K562 (cell line): ENCODE measurements at regions not wholly inside any gene's neighbourhood (a gene's known extent, or its start where the extent isn't known, plus 50 kb on each side); places are given as distances from the start of the nearest gene placed in this dataset.

ENCODE experiments used
- ATAC-seq: fragments of 200-7000 bp; cut with Tn5 transposase; 3 replicates; pipeline ENCODE4 v1.9.1; 2020; ENCODE audit warnings: moderate library complexity
- BruUV-seq: library from RNA; stranded (reverse); fragments of 400-500 nt; replicated peaks from 2 replicates; lab custom pipeline; 2021; lab: Mats Ljungman, UMichigan
- CTCF ChIA-PET: fragments of 300-600 bp; formaldehyde crosslinking; extraction: SDS; loops from one replicate; lab custom pipeline; 2021; ENCODE audit warnings: low intra/inter-chr PET ratio; lab: Yijun Ruan, JAX
- POLR2A ChIA-PET: fragments of 300-600, 350-650 bp; sonication (Branson Sonifier 250); formaldehyde crosslinking; extraction: SDS; loops from one replicate; lab custom pipeline; 2021; ENCODE audit warnings: antibody characterized with exemption, inconsistent platforms; lab: Yijun Ruan, JAX
- DNase-seq, 4 experiments: peaks; one replicate each; pipeline versions ENCODE4 v3.0.0 to v3.0.0-alpha.2; 2011 to 2018; ENCODE audit warnings: low spot score in 3 of 4, mixed read lengths in 3 of 4; ENCODE audit errors: extremely low read depth in 1 of 4
- FAIRE-seq: peaks from 2 replicates; lab custom pipeline; 2011; peaks lifted over from hg19 to GRCh38; lab: Jason Lieb, UNC
- H2AFZ ChIP-seq: 2 replicates; pipeline ENCODE4 v1.6.0; 2011; ENCODE audit warnings: low read depth, low read length, control low read depth, inconsistent platforms
- H3K27ac ChIP-seq: fragments of 200-600 bp; 3 replicates; pipeline ENCODE4 v1.8.0; 2011; ENCODE audit warnings: low read depth, mild to moderate bottlenecking, control low read depth, inconsistent platforms, low read length, moderate library complexity, mixed read lengths; ENCODE audit errors: extremely low read depth
- H3K27me3 ChIP-seq, 2 experiments: fragments of 300-600 bp in 1 of 2; 2 replicates in 1 of 2; 3 replicates in 1 of 2; pipeline versions ENCODE4 v1.6.0 to v1.8.0; 2011; ENCODE audit warnings: inconsistent platforms in 2 of 2, low read length in 2 of 2, mild to moderate bottlenecking in 1 of 2, mixed read lengths in 1 of 2, moderate library complexity in 1 of 2; ENCODE audit not compliant: control insufficient read depth in 2 of 2, insufficient read depth in 2 of 2
- H3K36me3 ChIP-seq: fragments of 300-600 bp; 3 replicates; pipeline ENCODE4 v1.8.0; 2011; ENCODE audit warnings: mild to moderate bottlenecking, low read length, inconsistent platforms; ENCODE audit not compliant: control insufficient read depth, insufficient read depth
- H3K4me1 ChIP-seq, 2 experiments: fragments of 200-600 bp in 1 of 2; replicated peaks in 1 of 2; 2 replicates in 1 of 2; 3 replicates in 1 of 2; pipeline versions ENCODE4 v1.5.1 to v1.8.0; 2011; ENCODE audit warnings: inconsistent platforms in 2 of 2, low read length in 2 of 2, mild to moderate bottlenecking in 1 of 2, mixed read lengths in 1 of 2, moderate library complexity in 1 of 2; ENCODE audit not compliant: control insufficient read depth in 2 of 2, insufficient read depth in 2 of 2
- H3K4me2 ChIP-seq: 2 replicates; pipeline ENCODE4 v1.6.1; 2011; ENCODE audit warnings: low read length, control low read depth, inconsistent platforms, mixed read lengths; ENCODE audit not compliant: insufficient read depth
- H3K4me3 ChIP-seq: fragments of 200-600 bp; sonication (generic), shearing (Covaris generic); 2 replicates; pipeline ENCODE4 v1.5.1; 2016; ENCODE audit warnings: control low read depth, inconsistent platforms
- H3K79me2 ChIP-seq: fragments of 200-600 bp; 3 replicates; pipeline ENCODE4 v1.8.0; 2011; ENCODE audit warnings: low read length, inconsistent platforms; ENCODE audit not compliant: control insufficient read depth, insufficient read depth
- H3K9ac ChIP-seq, 2 experiments: 2 replicates each; pipeline versions ENCODE4 v1.6.0 to v1.6.1; 2011; ENCODE audit warnings: low read depth in 2 of 2, low read length in 2 of 2, control low read depth in 1 of 2, inconsistent platforms in 1 of 2, mild to moderate bottlenecking in 1 of 2, mixed read lengths in 1 of 2; ENCODE audit not compliant: insufficient read depth in 1 of 2
- H3K9me1 ChIP-seq: one replicate; pipeline ENCODE4 v1.6.0; 2011; ENCODE audit warnings: inconsistent platforms, mild to moderate bottlenecking, low read length, moderate library complexity; ENCODE audit not compliant: control insufficient read depth, insufficient read depth
- H3K9me3 ChIP-seq: replicated peaks from 2 replicates; pipeline ENCODE4 v1.5.1; 2011; ENCODE audit warnings: low read depth, low read length, inconsistent platforms; ENCODE audit not compliant: control insufficient read depth, insufficient read depth
- H4K20me1 ChIP-seq: replicated peaks from 2 replicates; pipeline ENCODE4 v1.6.1; 2011; ENCODE audit warnings: low read length, inconsistent platforms, mixed read lengths; ENCODE audit not compliant: control insufficient read depth, insufficient read depth
- CBX1 ChIP-seq: sonication (generic); IDR thresholded peaks from 2 replicates; pipeline ENCODE4 v1.6.1; 2016; ENCODE audit warnings: antibody characterized with exemption, low read depth, mild to moderate bottlenecking
- CC2D1A ChIP-seq: fragments of 450-650 bp; IDR thresholded peaks from 2 replicates; pipeline ENCODE4 v1.6.1; 2017; ENCODE audit warnings: mild to moderate bottlenecking
- DNMT1 ChIP-seq: fragments of 450-650 bp; IDR thresholded peaks from 2 replicates; pipeline ENCODE4 v1.6.1; 2016; ENCODE audit warnings: antibody characterized with exemption, mild to moderate bottlenecking
- EWSR1 ChIP-seq: fragments of 450-650 bp; IDR thresholded peaks from 2 replicates; pipeline ENCODE4 v1.6.1; 2018; ENCODE audit warnings: borderline replicate concordance, mild to moderate bottlenecking, low read depth, moderate library complexity; ENCODE audit not compliant: partially characterized antibody
- HDAC2 ChIP-seq: fragments of 450-650 bp; IDR thresholded peaks from 2 replicates; pipeline ENCODE4 v1.6.1; 2016; ENCODE audit warnings: mild to moderate bottlenecking
- HEY1 ChIP-seq: fragments of 250-450 bp; sonication (Bioruptor Pico); IDR thresholded peaks from 2 replicates; pipeline ENCODE4 v1.5.0; 2020; ENCODE audit warnings: mild to moderate bottlenecking, moderate library complexity, borderline replicate concordance
- LEF1 ChIP-seq: fragments of 450-650 bp; IDR thresholded peaks from 2 replicates; pipeline ENCODE4 v1.6.1; 2016; ENCODE audit warnings: mild to moderate bottlenecking
- TCFL5 ChIP-seq: fragments of 250-450 bp; sonication (Bioruptor Pico); conservative IDR thresholded peaks from 2 replicates; pipeline ENCODE4 v1.6.1; 2021; ENCODE audit warnings: mild to moderate bottlenecking, moderate library complexity, matching md5 sums
- THAP7 ChIP-seq: fragments of 250-450 bp; sonication (Bioruptor Pico); IDR thresholded peaks from 2 replicates; pipeline ENCODE4 v1.5.0; 2021
- ZNF121 ChIP-seq: sonication (generic); formaldehyde crosslinking; conservative IDR thresholded peaks from 2 replicates; pipeline ENCODE4 v1.8.0; 2022; ENCODE audit warnings: missing genetic modification reagents
- ZNF282 ChIP-seq: sonication (generic); formaldehyde crosslinking; IDR thresholded peaks from 2 replicates; pipeline ENCODE4 v1.8.1; 2023; ENCODE audit warnings: missing genetic modification reagents
- ZNF740 ChIP-seq, 3 experiments: fragments of 200-800 bp in 1 of 3; sonication (Bioruptor generic) in 1 of 3; sonication (generic) in 1 of 3; formaldehyde crosslinking in 1 of 3; IDR thresholded peaks; 2 replicates each; pipeline versions ENCODE4 v1.6.1 to v1.8.0; 2016 to 2022; ENCODE audit warnings: mild to moderate bottlenecking in 2 of 3, missing compliant biosample characterization in 2 of 3, missing genetic modification characterization in 2 of 3, missing genetic modification reagents in 1 of 3
- ZNF77 ChIP-seq: fragments of 250-450 bp; sonication (Bioruptor Pico); IDR thresholded peaks from 2 replicates; pipeline ENCODE4 v1.5.0; 2020
- ZNF785 ChIP-seq: fragments of 250-450 bp; sonication (Bioruptor Pico); IDR thresholded peaks from 2 replicates; pipeline ENCODE4 v1.4.0; 2020; ENCODE audit warnings: mild to moderate bottlenecking
- WGBS: fragments of 100-300 bp; shearing (Covaris generic); methylation state at CpG from one replicate; pipeline ENCODE4 v1.1.6; 2016; ENCODE audit warnings: low coverage, mixed read lengths; ENCODE audit not compliant: insufficient coverage; ENCODE audit errors: missing lambda C conversion rate; 5-methylcytosine and 5-hydroxymethylcytosine counted together
- in situ Hi-C: fragments of 300-500 bp; cut with MboI; formaldehyde crosslinking; loops from 4 replicates; pipeline ENCODE4 v1.15.0; 2018; ENCODE audit warnings: inconsistent platforms, mixed read lengths
- intact Hi-C: fragments of 100-400 bp; cut with micrococcal nuclease; formaldehyde crosslinking; loops from 2 replicates; pipeline ENCODE4 v1.14.2; 2022
- TF ChIP-seq, protein P1 (sequence below): sonication (generic); formaldehyde crosslinking; IDR thresholded peaks from 2 replicates; pipeline ENCODE4 v1.8.0; 2023; ENCODE audit warnings: mild to moderate bottlenecking, missing genetic modification reagents

- Histone ChIP-seq H3K9me1 (no peaks in the 10 kb centered on the region), H3K79me2 (no peaks in the 10 kb centered on the region), H3K27ac (no peak overlapping the region), H3K9me3 (no peaks in the 10 kb centered on the region), H3K36me3 (no peaks in the 10 kb centered on the region), H3K4me1 (peaks cover 6 to 34% of the 10 kb centered on the region in 2 experiments), H3K27me3 (no peaks in the 10 kb centered on the region), H3K4me2 (no peak overlapping the region), H3K9ac (no peak overlapping the region), H2AFZ (peak overlapping the region; percentile 61), H3K4me3 (no peak overlapping the region), H4K20me1 (no peaks in the 10 kb centered on the region)
- intact Hi-C loops: no loop called here
- in situ Hi-C loops: no loop called here
- POLR2A ChIA-PET: no interaction called here
- peak in 3 of 4 experiments; percentile 36 to 49 (median 38) for DNase-seq
- WGBS: 52% methylated on average over 5 of the region's 5 CpGs
- peak; percentile 42 for FAIRE-seq
- CTCF ChIA-PET: no interaction called here
- no TSS peak for BruUV-seq
- peak; percentile 45; the same call in 1 of the 3 replicates for ATAC-seq
- TF ChIP-seq LEF1 (no peak), EWSR1 (no peak), ZNF282 (no peak), HDAC2 (0 out of 2 replicates have a peak, but pooled peaks have one; percentile 32), DNMT1 (no peak), ZNF740 (CRISPR knock-in tag; IDR thresholded peaks at IDR 0.05) (no peak), ZNF740 (tag; IDR thresholded peaks at IDR 0.05) (no peak), ZNF785 (no peak), CBX1 (no peak), ZNF121 (CRISPR knock-in tag) (no peak), THAP7 (CRISPR knock-in tag) (no peak), TCFL5 (no peak), ZNF77 (CRISPR knock-in tag) (no peak), HEY1 (no peak), CC2D1A (no peak)
- TF ChIP-seq, protein P1, sequence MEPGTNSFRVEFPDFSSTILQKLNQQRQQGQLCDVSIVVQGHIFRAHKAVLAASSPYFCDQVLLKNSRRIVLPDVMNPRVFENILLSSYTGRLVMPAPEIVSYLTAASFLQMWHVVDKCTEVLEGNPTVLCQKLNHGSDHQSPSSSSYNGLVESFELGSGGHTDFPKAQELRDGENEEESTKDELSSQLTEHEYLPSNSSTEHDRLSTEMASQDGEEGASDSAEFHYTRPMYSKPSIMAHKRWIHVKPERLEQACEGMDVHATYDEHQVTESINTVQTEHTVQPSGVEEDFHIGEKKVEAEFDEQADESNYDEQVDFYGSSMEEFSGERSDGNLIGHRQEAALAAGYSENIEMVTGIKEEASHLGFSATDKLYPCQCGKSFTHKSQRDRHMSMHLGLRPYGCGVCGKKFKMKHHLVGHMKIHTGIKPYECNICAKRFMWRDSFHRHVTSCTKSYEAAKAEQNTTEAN (CRISPR knock-in tag): no peak
These were observed 341.2 kb downstream of the CD83 start for GRCh38 chr6:14458669-14459266.
